Renal cortex interstitium (tissue), 11 donors: ENCODE measurements at regions not wholly inside any gene's neighbourhood (a gene's known extent, or its start where the extent isn't known, plus 50 kb on each side); places are given as distances from the start of the nearest gene placed in this dataset.

ENCODE experiments used
- DNase-seq, 11 donors: peaks; one replicate each; pipeline ENCODE4 v3.0.0-alpha.2; 2013; ENCODE audit warnings: low read depth in 9 of 11, low spot score in 4 of 11; ENCODE audit errors: extremely low read depth in 1 of 11

DNA sequence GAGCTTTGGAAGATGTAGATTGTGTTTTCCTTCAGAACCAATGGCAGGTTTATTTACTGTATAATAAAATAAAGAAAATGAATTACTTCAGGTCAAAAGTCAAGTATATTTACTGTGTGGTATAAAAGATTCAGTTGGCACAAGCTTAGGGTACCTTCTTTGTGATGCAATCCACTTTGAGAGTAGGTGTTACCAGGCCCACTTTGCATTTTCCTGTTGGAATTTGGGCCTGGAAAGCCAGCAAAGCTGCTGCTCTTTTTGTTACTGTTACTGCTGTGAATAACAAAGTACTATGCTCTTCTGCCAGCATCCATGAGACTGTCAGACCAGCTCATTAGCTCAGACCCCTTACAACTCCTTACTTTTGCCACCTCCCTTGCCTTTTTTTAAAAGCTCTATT, 649.0 kb upstream of the SEL1L start:
- no peak for DNase-seq

DNA sequence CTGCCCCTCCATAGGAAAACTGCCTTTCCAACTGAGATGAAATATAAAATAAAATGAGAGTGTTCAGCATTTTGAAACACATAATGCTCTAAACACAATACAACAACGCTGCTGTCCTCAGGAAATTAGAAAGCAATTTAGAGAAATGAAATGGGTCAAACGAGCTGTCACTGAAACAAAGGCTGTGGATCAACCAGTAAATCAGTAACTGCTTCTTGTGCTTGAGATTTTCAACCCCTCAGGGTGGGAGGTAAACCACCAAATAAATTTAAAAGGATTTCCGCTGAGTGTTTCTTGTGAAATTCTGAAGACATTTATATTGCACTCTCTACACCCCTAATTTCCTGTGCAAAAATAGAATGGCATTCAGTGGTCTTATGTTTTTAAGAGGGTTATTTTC, 657.1 kb upstream of the SEL1L start:
- peak in 7 of 11 donors; percentile 14 to 28 (median 17) for DNase-seq

DNA sequence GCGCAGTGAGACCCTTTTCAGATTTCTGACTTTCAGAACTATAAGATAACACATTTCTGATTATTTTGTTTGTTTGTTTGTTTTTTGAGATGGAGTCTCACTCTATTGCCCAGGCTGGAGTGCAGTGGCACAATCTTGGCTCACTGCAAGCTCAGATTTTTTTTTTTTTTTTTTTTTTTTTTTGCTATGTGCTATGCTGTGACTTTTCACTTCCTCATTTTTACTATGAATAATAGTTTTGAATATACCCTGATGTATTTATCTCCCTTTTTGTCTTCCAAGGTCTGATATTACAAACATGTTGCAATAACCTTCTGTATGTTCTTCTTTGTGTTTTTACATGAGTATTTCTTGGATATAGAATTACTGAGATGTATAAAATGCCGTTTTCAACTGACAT, 658.7 kb upstream of the SEL1L start:
- DNase-seq, result no peak

DNA sequence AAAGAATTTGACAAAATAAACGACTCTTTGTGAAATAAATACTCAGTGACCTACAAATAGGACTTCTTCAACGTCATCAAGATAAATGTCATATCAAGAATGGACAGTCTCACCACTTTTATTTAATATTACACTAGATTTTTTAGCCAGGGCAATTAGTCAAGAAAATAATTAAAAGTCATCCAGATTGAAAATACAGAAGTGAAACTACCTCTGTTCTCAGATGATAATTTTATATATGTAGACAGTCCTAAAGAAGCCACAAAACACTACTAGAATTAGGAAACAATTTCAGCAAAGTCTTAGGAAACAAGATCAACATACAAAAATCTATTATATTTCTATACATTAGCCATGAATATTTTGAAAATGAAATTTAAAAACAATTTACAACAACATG, 689.6 kb upstream of the SEL1L start:
- no peak for DNase-seq

DNA sequence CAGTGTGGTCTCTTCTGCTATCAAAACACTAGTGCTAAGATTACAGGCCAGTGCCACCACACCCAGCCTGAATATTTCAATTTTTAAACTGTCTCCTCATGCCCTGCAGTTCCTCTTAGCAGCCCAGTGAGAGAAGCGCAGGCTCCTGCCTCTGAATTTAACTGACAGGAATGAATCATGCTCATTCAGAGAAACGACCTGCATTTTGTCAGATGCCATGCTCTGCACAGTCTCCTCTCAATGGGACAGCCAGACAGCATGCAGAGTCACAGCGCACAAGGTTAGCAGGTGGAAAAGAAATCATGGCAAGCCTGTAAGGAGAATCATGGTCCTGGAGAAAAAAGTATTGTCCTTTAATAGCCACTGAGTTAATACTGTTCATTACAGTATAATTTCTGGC, 691.0 kb upstream of the SEL1L start:
- DNase-seq, result no peak

DNA sequence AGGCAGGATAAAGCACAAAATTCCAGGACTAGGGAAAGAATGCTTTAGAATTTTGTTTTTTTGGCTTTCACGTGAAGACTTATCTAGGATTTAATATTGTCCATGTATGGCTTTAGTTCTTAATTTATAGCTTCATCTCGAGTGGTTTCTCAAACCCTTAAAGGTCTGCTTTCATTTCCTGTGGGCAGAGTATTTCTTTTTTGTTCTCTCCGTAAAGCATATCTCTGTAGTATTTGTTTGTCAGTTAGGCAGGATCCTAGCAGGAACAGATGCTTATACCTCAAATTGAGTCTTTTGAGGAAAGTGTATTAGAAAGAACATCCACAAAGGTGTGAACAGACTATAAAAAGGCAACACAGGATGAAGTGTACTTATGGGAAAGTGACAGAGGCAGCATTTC, 697.1 kb upstream of the SEL1L start:
- no peak for DNase-seq

DNA sequence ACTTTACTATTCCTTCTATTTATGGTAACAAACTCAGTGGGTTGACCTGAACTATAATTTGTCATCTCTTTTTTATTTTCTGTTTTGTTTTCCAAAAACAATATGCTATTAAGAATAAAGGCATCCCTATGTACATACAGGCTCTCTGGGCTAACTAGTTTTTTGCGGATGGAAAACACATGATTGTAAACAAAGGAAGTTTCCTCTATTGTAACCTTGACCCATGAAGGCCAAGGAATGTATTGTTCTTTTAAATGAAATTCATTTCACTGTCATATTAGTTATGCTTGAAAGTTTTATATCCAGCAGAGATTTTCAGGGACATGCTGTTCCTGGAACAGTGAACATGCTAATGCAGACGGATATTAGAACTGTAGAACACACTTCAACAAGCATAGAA, 705.0 kb upstream of the SEL1L start:
- DNase-seq, result peak in 8 of 11 donors; percentile 4 to 30 (median 17)

DNA sequence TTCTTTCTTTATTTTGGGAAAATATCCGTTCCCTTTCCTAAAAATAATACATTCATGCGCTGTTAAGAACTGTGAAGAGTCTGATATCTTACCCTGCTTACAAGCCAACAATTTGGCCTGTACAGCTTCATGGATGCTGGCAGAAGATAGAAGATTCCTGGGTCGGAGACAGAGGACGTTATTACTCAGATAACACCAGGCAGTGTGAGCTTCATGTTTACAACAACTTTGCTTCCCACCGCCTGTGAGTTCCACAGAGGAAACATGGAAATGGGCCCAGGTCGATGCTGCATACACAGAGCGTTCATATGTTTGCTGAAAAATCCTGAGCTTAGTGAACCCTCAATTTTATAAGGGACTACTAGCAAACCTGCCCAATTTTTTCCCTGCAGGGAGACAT, 705.6 kb upstream of the SEL1L start:
- no peak for DNase-seq

DNA sequence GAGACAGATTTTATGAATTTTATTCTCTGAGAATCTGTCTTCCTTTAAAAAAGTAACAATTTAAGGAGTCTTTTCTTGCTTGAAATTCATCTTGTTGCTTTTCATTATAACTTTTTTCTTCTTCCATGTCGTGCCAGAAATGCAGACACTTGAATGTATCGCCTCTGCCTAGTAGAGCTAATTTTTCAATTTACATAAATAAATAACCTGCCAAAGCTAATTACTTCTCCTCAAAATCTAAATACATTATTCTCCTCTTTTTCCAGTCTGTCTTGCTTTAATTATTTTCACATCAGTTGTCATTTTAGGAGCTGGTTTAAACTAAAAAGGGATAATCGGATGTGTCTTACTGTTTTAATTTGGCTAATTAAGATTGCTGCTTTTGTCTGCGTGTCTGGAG, 711.1 kb upstream of the SEL1L start:
- no peak for DNase-seq

DNA sequence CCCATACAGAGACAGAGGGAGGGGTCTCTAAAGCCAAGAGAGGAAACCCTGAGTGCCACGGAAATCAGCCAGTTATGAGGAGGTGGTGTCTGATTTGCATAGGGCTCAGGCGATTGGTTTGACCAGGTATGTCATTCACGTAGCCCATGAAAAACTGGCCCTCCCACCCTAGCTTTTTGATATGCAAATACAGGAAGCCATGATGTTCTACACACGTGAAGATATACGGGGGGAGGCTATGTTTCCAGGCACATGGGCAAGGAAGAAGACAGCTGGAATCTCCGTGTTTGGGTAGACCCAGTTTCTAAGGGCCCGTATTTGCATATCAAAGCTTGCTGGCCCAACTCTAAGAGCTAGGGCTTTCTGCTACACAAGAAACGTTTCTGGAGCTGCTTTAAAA, 717.8 kb upstream of the SEL1L start:
- DNase-seq, result no peak

DNA sequence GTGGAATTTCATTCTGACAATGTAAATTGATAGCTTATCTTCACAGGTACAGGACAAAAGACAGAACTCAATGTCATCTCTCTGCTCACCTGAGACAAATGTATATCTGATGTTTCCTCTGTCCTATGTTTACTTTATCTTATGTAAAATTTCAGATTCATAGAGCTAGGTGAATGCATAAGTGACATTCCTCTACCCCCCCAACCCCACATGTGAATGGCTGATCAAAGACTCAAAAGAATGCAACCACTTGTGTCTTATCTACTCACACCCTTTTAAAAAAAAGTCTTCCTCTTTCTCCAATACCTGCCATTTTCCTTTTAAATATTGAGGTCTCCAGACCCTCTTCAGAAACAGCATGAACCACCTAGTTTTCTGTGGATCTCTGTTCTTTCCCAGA, 736.6 kb upstream of the SEL1L start:
- no peak for DNase-seq

DNA sequence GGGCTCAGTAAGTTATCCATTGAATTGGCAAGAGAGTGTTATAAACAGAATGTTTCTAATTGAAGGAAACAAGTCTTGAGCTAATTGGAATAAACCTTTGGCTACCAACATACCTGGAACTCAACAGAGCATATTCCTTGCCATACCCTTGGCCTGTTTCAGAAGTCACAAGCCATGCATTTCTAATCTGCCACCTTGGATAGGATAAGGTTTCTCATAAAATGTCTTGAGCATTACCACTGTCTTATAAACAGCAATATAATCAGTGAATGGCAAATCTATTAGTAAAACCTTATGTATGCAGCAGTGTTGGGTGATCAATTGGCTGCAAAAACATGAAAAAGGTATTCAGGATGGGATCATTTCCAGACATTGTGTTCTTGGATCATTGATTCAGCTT, 765.2 kb upstream of the SEL1L start:
- no peak for DNase-seq

DNA sequence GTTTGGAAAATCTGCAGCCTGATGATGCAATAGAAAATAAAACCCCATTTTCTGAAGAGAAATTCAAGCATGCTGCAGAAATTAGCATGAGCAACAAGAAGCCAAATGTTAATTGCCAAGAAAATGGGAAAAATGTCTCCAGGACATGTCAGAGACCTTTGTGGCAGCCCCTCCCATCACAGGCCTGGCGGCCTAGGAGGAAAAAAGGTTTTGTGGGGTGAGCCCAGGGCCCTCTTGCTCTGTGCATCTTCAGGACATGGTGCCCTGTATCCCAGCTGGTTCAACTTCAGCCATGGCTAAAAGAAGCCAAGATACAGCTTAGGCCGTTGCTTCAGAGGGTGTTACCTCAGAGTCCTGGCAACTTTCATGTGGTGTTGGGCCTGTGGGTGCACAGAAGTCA, 775.5 kb upstream of the SEL1L start:
- no peak for DNase-seq

DNA sequence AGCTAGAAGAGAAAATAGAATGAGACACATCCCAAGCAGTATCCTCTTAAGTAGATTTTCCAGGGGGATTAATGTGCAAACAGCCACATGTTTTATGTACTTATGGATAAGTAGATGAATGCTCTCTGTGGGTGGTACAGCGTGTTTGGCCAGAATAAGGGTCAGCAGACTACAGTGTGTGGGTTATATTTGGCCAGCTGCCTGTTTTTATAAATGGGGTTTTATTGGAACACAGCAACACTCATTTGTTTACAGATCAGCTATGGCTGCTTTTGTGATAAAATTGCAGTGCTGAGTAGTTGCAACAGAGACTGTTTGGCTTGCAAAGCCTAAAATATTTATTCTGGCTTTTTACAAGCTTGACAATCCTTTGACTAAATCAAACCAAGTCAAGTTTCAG, 780.2 kb upstream of the SEL1L start:
- DNase-seq, result peak in 10 of 11 donors; percentile 4 to 53 (median 21)

DNA sequence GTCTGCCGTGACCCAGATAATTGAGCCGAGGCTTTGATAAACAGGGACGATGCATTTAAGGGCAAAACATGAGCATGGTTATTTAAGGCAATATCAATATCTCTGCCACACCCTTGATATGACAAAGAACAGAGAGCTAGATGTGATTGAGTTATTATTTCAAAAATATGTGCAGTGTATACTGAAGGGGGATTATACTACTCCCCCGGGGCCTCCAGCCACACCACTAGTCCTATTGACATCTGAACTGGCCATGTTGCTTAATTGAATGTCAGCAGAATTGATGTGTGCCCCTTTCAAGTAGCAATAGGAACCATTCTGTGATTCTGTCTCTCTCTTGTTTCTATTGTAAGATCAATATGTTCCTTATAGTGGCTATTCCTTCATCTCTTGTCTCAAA, 794.8 kb upstream of the SEL1L start:
- no peak for DNase-seq

DNA sequence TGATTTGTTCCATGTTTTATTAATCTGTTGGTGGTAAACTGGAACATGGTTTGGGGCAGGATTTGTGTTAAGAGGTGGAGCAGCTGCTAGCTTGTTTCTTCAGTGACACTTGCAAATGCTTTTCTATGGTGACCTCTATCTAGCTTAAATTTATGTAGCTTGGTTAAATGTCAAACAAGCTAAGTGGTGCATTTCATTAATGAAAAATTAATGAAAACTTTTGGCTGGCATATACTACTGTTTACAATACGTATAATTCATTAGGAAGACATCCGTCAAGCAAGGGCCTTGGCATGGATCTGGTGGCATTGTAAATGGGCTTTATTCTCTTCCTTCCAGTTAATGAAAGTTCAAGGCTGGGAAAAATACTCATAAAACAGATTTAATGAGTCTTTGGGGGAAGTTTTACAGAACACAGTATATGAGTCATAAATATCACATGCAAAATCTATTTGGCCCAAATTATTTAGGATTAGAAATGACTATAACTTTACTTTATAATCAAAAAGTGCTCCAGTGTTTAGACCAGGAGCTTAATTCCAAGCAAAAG, 807.7 kb upstream of the SEL1L start:
- DNase-seq, result peak in 6 of 11 donors; percentile 5 to 20 (median 12)

DNA sequence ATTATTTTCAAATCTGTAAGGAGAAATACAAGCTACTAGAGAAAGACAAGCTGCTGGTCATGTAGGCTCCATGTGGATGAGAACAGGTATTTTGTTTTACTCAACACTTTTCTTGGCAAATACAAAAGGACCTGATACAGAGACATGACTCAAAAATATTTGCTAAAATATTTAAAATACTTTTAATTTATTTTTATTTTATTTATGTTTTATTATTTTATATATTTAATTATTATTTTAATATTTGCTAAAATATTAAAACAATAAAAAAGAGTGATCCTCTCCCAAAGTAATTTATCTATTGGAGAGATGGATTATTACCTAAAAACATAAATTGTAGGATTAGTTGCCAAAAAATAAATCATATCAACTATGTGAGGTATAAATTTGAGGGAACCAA, 808.9 kb upstream of the SEL1L start:
- no peak for DNase-seq

DNA sequence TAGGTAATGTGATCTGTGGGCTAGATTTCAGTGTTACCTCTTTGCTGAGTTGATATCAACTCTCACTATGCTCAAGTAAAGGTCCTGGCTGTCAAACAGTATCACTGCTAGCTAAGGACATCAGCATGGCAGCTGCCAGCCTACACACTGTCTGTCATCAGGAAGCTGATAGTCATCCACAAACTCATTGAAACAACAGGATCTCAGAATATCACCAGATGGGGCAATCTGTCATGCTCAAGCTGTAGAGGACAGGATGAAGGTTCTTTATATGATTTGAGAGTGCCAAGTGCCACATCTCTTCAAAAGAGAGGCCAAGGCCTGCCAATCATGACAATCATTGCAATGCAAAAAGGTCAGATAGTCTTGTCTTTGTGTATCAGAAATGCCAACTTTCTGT, 811.5 kb upstream of the SEL1L start:
- no peak for DNase-seq

DNA sequence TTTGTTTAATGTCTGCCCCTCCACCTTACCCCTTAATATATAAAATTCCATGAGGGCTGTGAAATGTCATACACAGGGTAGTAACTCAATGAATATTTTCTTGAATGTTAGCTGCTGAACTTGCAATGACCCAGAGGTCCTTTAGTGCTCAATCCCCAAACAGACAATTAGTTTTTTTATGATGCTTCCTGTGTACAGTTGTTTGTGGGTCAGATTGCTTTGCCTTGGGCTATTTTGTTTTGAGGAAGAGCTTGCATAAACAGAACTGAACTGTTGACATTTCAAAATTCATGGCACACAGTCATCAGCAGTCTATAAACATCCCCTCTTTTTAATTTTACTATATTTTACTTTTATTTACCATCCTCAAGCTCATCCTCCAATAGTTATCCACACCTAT, 820.5 kb upstream of the SEL1L start:
- no peak for DNase-seq

DNA sequence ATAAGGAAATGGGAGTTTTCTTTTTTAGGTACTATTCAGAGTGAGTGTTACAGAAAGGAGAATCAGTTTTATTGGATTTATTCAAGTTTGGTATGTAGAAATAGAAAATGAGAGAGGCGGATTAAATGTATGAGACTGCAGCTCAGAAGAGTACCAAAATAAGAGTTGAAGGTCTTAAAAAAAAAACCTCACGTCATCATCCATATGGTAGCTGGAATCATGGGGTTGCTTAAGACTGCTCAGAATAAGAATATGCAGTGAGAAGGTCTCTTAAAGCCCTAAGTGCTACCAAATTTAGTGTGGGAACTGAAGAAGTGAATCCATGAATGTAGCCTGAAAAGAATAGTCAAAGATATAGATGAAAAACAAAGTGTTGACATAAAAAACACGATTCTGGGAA, 825.5 kb upstream of the SEL1L start:
- DNase-seq, result no peak

DNA sequence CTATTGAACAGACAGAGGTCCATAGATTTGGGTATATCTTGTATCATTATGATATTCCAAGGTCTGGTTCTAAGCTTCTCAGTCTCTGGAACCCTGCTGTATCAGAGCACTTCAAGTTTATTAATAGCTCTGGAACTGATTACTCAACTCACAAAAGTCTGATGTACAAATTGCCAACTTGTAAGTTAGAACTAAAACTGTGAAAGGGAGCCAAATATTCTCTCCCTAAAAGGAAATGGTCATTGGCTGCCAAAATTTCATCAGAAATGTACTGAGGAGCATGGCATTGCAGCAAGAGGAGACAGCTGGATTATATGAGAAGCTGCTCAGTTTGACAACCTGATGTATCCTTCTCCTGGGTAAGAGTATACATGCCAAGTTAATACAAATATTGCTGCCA, 828.8 kb upstream of the SEL1L start:
- no peak for DNase-seq

DNA sequence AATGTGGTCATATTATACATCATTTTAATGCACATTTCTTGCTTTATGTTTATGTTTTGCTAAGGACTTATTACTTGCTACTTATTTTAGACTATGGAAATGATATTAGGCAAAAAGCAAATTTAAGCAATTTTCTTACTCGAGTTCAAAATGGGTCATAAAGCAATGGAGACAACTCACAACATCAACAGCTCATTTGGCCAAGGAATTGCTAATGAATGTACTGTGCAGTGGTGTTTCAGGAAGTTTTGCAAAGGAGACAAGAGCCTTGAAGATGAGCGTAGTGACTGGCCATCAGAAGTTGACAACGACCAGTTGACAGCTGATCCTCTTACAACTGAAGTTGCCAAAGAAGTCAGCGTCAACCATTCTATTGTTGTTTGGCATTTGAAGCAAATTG, 831.8 kb upstream of the SEL1L start:
- no peak for DNase-seq
